ENCODE measurements at regions not wholly inside any gene's neighbourhood (a gene's known extent, or its start where the extent isn't known, plus 50 kb on each side); places are given as distances from the start of the nearest gene placed in this dataset.

GRCh38 chr6:3510178-3510577, 53.3 kb upstream of the SLC22A23 start:
- intact Hi-C loops (cut with micrococcal nuclease; ENCODE audit: unreplicated experiment): loop anchor here (5.0 kb wide), 1 partner anchor 233 kb away; no protein-coding TSS in a partner anchor
- DNase-seq (ENCODE audit: low read depth, low spot score) (no peak), FAIRE-seq (no peak), ATAC-seq (no peak)
- no peaks in the 10 kb centered on the region for H3K79me2 ChIP-seq (ENCODE audit: control insufficient read depth, insufficient read depth, low read length)
- ChIA-PET POLR2A (no interaction called here), SMC1A (ENCODE audit: uncharacterized antibody, unreplicated experiment) (interaction anchor here (1.2 to 1.8 kb wide), 2 partner anchors 13 to 231 kb away, joined by 3 to 7 read pairs; no protein-coding TSS in a partner anchor), CTCF (interaction anchor here (0.8 to 1.3 kb wide), 2 partner anchors 50 to 222 kb away, joined by 4 read pairs; no protein-coding TSS in a partner anchor), RAD21 (ENCODE audit: unreplicated experiment) (interaction anchor here (0.6 to 1.1 kb wide), 2 partner anchors 221 to 222 kb away, joined by 3 to 5 read pairs; no protein-coding TSS in a partner anchor)
- no peaks in the 10 kb centered on the region for H3K9me3 ChIP-seq (replicated peaks; ENCODE audit: control insufficient read depth, insufficient read depth, low read length)
- H3K27ac ChIP-seq (ENCODE audit: control insufficient read depth, insufficient read depth): no peak overlapping the region
- no peak overlapping the region for H3K4me2 ChIP-seq (ENCODE audit: control insufficient read depth, insufficient read depth)
- H2AFZ ChIP-seq (ENCODE audit: control insufficient read depth, low read depth, low read length): no peak overlapping the region
- H3K4me1 ChIP-seq (ENCODE audit: control insufficient read depth, insufficient read depth, low read length): no peaks in the 10 kb centered on the region
- TF ChIP-seq, protein P1, sequence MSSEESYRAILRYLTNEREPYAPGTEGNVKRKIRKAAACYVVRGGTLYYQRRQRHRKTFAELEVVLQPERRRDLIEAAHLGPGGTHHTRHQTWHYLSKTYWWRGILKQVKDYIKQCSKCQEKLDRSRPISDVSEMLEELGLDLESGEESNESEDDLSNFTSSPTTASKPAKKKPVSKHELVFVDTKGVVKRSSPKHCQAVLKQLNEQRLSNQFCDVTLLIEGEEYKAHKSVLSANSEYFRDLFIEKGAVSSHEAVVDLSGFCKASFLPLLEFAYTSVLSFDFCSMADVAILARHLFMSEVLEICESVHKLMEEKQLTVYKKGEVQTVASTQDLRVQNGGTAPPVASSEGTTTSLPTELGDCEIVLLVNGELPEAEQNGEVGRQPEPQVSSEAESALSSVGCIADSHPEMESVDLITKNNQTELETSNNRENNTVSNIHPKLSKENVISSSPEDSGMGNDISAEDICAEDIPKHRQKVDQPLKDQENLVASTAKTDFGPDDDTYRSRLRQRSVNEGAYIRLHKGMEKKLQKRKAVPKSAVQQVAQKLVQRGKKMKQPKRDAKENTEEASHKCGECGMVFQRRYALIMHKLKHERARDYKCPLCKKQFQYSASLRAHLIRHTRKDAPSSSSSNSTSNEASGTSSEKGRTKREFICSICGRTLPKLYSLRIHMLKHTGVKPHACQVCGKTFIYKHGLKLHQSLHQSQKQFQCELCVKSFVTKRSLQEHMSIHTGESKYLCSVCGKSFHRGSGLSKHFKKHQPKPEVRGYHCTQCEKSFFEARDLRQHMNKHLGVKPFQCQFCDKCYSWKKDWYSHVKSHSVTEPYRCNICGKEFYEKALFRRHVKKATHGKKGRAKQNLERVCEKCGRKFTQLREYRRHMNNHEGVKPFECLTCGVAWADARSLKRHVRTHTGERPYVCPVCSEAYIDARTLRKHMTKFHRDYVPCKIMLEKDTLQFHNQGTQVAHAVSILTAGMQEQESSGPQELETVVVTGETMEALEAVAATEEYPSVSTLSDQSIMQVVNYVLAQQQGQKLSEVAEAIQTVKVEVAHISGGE (CRISPR knock-in tag; IDR thresholded peaks at IDR 0.05): no peak
- no peak for TF ChIP-seq BACH1 (IDR thresholded peaks at IDR 0.05; ENCODE audit: borderline replicate concordance)
- no peak for TF ChIP-seq SREBF1 (IDR thresholded peaks at IDR 0.05; ENCODE audit: low read length)
- no peak for TF ChIP-seq PML (IDR thresholded peaks at IDR 0.05; ENCODE audit: low read length)
- no peak for TF ChIP-seq NFYA (IDR thresholded peaks at IDR 0.05; ENCODE audit: borderline replicate concordance, low read depth, low read length)
- no peak for TF ChIP-seq TBL1XR1 (IDR thresholded peaks at IDR 0.05; ENCODE audit: low read depth, low read length)
- no peak for TF ChIP-seq CHD1 (IDR thresholded peaks at IDR 0.05; ENCODE audit: low read depth, low read length)
- no peak for TF ChIP-seq NFIC (IDR thresholded peaks at IDR 0.05; ENCODE audit: low read depth, low read length)
- H4K20me1 ChIP-seq (ENCODE audit: control insufficient read depth, insufficient read depth): no peaks in the 10 kb centered on the region
- 0% methylated on average over 1 of the region's 1 CpG for WGBS (ENCODE audit: insufficient coverage, insufficient replicate concordance, low lambda C conversion rate, missing lambda C conversion rate)
- no peaks in the 10 kb centered on the region for H3K36me3 ChIP-seq (ENCODE audit: control insufficient read depth in 2 of 2, insufficient read depth in 2 of 2, low read length in 1 of 2)
- no peak overlapping the region for H3K9ac ChIP-seq (ENCODE audit: control insufficient read depth, insufficient read depth, low read length)
- no peak overlapping the region for H3K4me3 ChIP-seq
- in situ Hi-C loops (cut with MboI): no loop called here
- H3K27me3 ChIP-seq (replicated peaks in 1 of 2; ENCODE audit: control insufficient read depth in 2 of 2, insufficient read depth in 2 of 2, low read length in 1 of 2): no peaks in the 10 kb centered on the region; a peak in 2 of 4 replicates
- BruUV-seq (replicated peaks): no TSS peak

Measured in GM12878 (cell line).